ENCODE measurements at regions not wholly inside any gene's neighbourhood (a gene's known extent, or its start where the extent isn't known, plus 50 kb on each side); places are given as distances from the start of the nearest gene placed in this dataset.

DNA sequence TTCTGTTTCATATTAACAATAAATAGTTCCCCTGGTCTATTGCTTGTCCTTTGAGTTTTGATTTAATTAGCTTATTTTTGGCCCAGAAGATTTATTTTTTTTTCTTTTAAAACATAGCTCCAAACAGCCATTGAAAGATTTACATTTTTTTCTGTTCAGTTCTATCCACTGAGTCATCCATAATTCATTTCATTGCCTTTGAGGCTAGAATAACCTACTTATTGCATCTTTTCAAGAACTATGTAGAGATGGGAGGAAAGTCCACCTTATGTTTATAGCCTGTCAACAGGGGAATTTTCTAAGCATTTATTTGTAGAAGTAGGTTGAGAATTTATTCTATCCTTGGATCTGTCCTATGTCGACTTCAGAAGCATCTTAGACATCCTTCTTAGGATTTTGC, 53.4 kb upstream of the CHD2 start:
- H2AK9ac ChIP-seq (replicated peaks; ENCODE audit: low read depth, low read length, poor library complexity) = no peak overlapping the region
- no peak overlapping the region for H3K27ac ChIP-seq (ENCODE audit: insufficient read depth, low read length)
- ChIA-PET POLR2A (ENCODE audit: unreplicated experiment) (interaction anchor here (0.6 kb wide), 2 partner anchors 17 to 36 kb away, joined by 3 read pairs; no protein-coding TSS in a partner anchor), CTCF (no interaction called here)
- dilution Hi-C loops (cut with HindIII; ENCODE audit: low sequenced_read_pairs, unreplicated experiment) (no loop called here), in situ Hi-C loops (cut with MboI; ENCODE audit: low sequenced_read_pairs) (no loop called here), intact Hi-C loops (cut with micrococcal nuclease) (loop anchor here (2.0 kb wide), 1 partner anchor 14 kb away; no protein-coding TSS in a partner anchor)
- H2BK120ac ChIP-seq (ENCODE audit: low read depth, low read length) = no peak overlapping the region
- H2AFZ ChIP-seq (replicated peaks; ENCODE audit: low read length, poor library complexity) = no peak overlapping the region
- H3K27me3 ChIP-seq (ENCODE audit: control insufficient read depth, insufficient read depth, low read length) = no peaks in the 10 kb centered on the region
- no CpG with 5 or more reads among the region's 1 CpG for WGBS, 2 experiments (ENCODE audit: extremely low coverage in 2 of 2, insufficient read length in 1 of 2)
- peaks cover 5% of the 10 kb centered on the region; the same call in 1 of the 2 replicates for H3K9me1 ChIP-seq (ENCODE audit: insufficient read depth, low read length)
- peaks cover 18% of the 10 kb centered on the region for H3K4me1 ChIP-seq (ENCODE audit: control insufficient read depth, insufficient read depth, low read length)
- H4K5ac ChIP-seq (ENCODE audit: low read depth, low read length) = no peak overlapping the region
- TF ChIP-seq FOS (IDR thresholded peaks at IDR 0.05; ENCODE audit: low read depth, low read length) (no peak), RFX5 (IDR thresholded peaks at IDR 0.05; ENCODE audit: low read depth, low read length) (no peak), RCOR1 (IDR thresholded peaks at IDR 0.05; ENCODE audit: insufficient replicate concordance, low read length) (no peak), CHD1 (IDR thresholded peaks at IDR 0.05; ENCODE audit: low read depth, low read length) (no peak), USF2 (IDR thresholded peaks at IDR 0.05; ENCODE audit: low read depth, low read length) (no peak)
- H3K14ac ChIP-seq (replicated peaks; ENCODE audit: low read depth, low read length) = no peak overlapping the region
- no peak overlapping the region for H2AK5ac ChIP-seq (ENCODE audit: low read depth, low read length)
- H2BK5ac ChIP-seq (ENCODE audit: low read depth, low read length, poor library complexity, severe bottlenecking) = no peak overlapping the region
- no peaks in the 10 kb centered on the region for H3K36me3 ChIP-seq (ENCODE audit: control insufficient read depth, insufficient read depth, low read length)
- H3K4me3 ChIP-seq (ENCODE audit: insufficient read depth, low read depth, low read length) = no peak overlapping the region
- H4K8ac ChIP-seq (ENCODE audit: low read depth in 2 of 2, low read length in 2 of 2) = no peak overlapping the region
- H4K20me1 ChIP-seq (ENCODE audit: insufficient read depth, low read length) = no peaks in the 10 kb centered on the region
- H3K4ac ChIP-seq (ENCODE audit: low read depth, low read length) = no peak overlapping the region
- no peak overlapping the region for H4K91ac ChIP-seq (ENCODE audit: insufficient read depth, low read depth, low read length)
- DNase-seq = peak; percentile 75
- no peak overlapping the region for H2BK15ac ChIP-seq (ENCODE audit: low read depth, low read length)
- no peak overlapping the region for H3K23ac ChIP-seq (ENCODE audit: low read depth, low read length)
- H3K18ac ChIP-seq (ENCODE audit: low read depth, low read length) = no peak overlapping the region
- ATAC-seq (ENCODE audit: low read depth) = peak; percentile 60
- no peak overlapping the region for H3K4me2 ChIP-seq (ENCODE audit: low read depth, low read length)
- H3K56ac ChIP-seq (ENCODE audit: extremely low read depth, insufficient read depth, low read length) = no peak overlapping the region
- no peaks in the 10 kb centered on the region for H3K9me3 ChIP-seq (ENCODE audit: control insufficient read depth, insufficient read depth, low read length)
- no TSS peak for BruUV-seq (replicated peaks)
- 0 out of 4 replicates have a peak, but pooled peaks cover 0 to 4% of the 10 kb centered on the region in 2 experiments for H3K79me1 ChIP-seq (ENCODE audit: low read depth in 1 of 2, low read length in 2 of 2)
- H2BK20ac ChIP-seq (ENCODE audit: low read depth, low read length) = no peak overlapping the region
- H3K9ac ChIP-seq (ENCODE audit: low read depth, low read length) = no peak overlapping the region
